Brain microvascular endothelial cell (primary cell): ENCODE measurements at regions not wholly inside any gene's neighbourhood (a gene's known extent, or its start where the extent isn't known, plus 50 kb on each side); places are given as distances from the start of the nearest gene placed in this dataset.
A peak's percentile ranks its signal among the peaks of the same experiment; 100 is the strongest.

Experiments
- DNase-seq: peaks from one replicate; pipeline ENCODE4 v3.0.0-alpha.2; 2020
- H3K27ac ChIP-seq: fragments of 250-450 bp; sonication (Bioruptor Pico); 2 replicates; pipeline ENCODE4 v1.5.1; 2020; ENCODE audit warnings: mild to moderate bottlenecking, moderate library complexity
- H3K27me3 ChIP-seq: fragments of 250-450 bp; sonication (Bioruptor Pico); replicated peaks from 2 replicates; pipeline ENCODE4 v1.5.1; 2020; ENCODE audit warnings: mild to moderate bottlenecking
- H3K36me3 ChIP-seq: fragments of 250-450 bp; sonication (Bioruptor Pico); replicated peaks from 2 replicates; pipeline ENCODE4 v1.5.1; 2020; ENCODE audit warnings: mild to moderate bottlenecking
- H3K4me3 ChIP-seq: 2 replicates; pipeline ENCODE4 v1.5.1; 2011; ENCODE audit warnings: low read depth, mild to moderate bottlenecking, control low read depth, low read length, moderate library complexity
- in situ Hi-C: cut with HindIII; loops from 2 replicates; pipeline ENCODE4 v1.10.0; 2017; ENCODE audit warnings: low sequenced_read_pairs, low pct_ligation_motif_present
- TF ChIP-seq, protein P1 (sequence below): IDR thresholded peaks from 2 replicates; pipeline ENCODE4 v1.5.1; 2011; ENCODE audit warnings: low read depth, mild to moderate bottlenecking, moderate library complexity, low read length, control low read depth, inconsistent platforms; ENCODE audit errors: missing control alignments

DNA sequence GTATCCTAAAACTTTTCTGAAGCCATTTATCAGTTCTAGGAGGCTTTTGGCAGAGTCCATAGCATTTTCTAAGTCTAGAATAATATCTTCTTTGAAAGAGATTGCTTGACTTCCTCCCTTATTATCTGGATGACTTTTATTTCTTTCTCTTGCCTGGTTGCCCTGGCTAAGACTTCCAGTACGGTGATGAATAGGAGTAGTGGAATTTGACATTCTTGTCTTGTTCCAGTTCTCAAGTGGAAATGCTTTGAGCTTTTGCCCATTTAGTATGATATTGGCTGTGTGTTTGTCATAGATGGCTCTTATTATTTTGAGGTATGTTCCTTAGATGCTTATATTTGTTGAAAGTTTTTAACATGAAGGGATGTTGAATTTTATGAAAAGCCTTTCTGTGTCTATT is 1647.9 kb downstream of the PLA2G4A start:
- H3K27ac ChIP-seq: no peak overlapping the region
- TF ChIP-seq, protein P1, sequence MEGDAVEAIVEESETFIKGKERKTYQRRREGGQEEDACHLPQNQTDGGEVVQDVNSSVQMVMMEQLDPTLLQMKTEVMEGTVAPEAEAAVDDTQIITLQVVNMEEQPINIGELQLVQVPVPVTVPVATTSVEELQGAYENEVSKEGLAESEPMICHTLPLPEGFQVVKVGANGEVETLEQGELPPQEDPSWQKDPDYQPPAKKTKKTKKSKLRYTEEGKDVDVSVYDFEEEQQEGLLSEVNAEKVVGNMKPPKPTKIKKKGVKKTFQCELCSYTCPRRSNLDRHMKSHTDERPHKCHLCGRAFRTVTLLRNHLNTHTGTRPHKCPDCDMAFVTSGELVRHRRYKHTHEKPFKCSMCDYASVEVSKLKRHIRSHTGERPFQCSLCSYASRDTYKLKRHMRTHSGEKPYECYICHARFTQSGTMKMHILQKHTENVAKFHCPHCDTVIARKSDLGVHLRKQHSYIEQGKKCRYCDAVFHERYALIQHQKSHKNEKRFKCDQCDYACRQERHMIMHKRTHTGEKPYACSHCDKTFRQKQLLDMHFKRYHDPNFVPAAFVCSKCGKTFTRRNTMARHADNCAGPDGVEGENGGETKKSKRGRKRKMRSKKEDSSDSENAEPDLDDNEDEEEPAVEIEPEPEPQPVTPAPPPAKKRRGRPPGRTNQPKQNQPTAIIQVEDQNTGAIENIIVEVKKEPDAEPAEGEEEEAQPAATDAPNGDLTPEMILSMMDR: no peak
- H3K27me3 ChIP-seq: no peaks in the 10 kb centered on the region
- in situ Hi-C loops: no loop called here
- DNase-seq: no peak
- no peaks in the 10 kb centered on the region for H3K36me3 ChIP-seq
- no peak overlapping the region for H3K4me3 ChIP-seq

DNA sequence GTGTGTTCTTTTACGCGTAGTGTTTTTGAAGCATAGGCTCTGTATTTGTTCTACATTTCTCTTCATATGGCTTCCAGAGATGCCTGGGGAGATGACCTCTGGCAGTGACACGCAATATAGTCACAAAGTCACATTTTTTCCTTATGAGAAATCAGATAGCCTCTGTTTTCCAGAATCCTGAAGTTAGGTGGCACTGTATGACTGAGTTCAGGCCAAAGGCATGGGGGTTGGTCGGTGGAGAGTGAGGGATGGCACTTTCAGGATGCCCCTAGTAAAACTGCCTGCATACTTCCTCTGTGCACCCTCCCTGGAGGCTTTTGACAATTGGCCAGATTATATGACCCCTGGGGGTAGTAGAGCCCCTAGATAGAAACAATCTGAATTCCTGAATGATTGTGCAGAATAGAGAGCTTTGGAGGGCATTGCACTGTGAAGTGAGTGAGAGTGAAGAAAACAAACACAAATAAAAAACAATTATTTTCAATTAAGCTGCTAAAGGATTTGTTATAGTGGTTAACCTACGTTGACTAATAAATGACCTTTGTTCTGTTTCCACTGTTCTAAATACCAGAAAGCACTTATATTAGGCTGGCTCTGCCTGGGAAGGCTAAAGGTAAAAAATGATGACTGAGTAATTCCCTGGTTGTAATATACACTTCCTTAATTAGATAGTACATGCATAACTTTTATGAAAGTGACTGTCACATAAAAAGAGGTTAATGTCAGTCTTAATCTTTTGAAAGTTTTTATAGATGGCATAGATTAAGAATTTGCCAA is 1660.8 kb downstream of the PLA2G4A start:
- DNase-seq: peak; percentile 69
- Histone ChIP-seq H3K4me3 (no peak overlapping the region), H3K36me3 (no peaks in the 10 kb centered on the region), H3K27ac (no peak overlapping the region), H3K27me3 (no peaks in the 10 kb centered on the region)
- TF ChIP-seq, protein P1: peak; percentile 40
- in situ Hi-C loops: no loop called here

- Histone ChIP-seq H3K4me3 (no peak overlapping the region), H3K27me3 (no peaks in the 10 kb centered on the region), H3K27ac (no peak overlapping the region), H3K36me3 (no peaks in the 10 kb centered on the region)
- in situ Hi-C loops: no loop called here
- TF ChIP-seq, protein P1: no peak
- no peak for DNase-seq
Observed at GRCh38 chr1:188496506-188496905, 1667.8 kb downstream of the PLA2G4A start.

DNA sequence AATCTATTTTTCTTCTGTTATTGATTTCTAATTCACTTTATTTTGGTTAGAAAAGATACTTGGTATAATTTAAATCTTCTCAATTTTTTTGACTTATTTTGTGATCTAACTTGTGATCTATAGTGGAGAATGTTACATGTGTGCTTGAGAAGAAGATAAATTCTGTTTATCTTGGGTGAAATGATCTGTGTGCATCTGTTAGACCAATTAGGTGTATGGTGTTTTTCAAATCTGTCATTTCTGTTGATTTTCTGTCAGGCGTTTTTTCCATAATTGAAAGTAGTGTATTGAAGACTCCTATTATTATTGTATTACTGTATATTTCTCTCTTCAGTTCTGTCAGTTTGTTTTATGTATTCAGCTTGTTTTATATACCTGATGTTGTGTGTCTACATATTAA is 1668.3 kb downstream of the PLA2G4A start:
- no peaks in the 10 kb centered on the region for H3K36me3 ChIP-seq
- no peak for DNase-seq
- no peak overlapping the region for H3K4me3 ChIP-seq
- in situ Hi-C loops: no loop called here
- TF ChIP-seq, protein P1: no peak
- H3K27me3 ChIP-seq: no peaks in the 10 kb centered on the region
- no peak overlapping the region for H3K27ac ChIP-seq

DNA sequence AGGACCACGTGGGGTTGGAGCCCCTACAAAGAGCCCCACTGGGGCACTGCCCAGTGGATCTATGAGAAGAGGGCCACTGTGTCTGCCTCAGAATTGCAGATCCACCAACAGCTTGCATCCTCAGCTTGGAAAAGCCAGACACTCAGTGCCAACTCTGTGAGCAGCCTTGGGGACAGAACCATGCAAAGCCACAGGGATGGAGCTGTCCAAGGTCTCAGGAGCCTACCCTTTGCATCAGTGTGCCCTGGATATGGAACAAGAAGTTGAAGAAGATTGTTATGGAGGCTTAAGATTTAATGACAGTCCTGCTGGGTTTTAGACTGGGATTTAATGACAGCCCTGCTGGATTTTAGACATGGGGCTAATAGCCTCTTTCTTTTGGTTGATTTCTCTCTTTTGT is 1670.9 kb downstream of the PLA2G4A start:
- no peak overlapping the region for H3K27ac ChIP-seq
- in situ Hi-C loops: no loop called here
- no peaks in the 10 kb centered on the region for H3K36me3 ChIP-seq
- TF ChIP-seq, protein P1: no peak
- no peak overlapping the region for H3K4me3 ChIP-seq
- no peaks in the 10 kb centered on the region for H3K27me3 ChIP-seq
- peak; percentile 5 for DNase-seq

DNA sequence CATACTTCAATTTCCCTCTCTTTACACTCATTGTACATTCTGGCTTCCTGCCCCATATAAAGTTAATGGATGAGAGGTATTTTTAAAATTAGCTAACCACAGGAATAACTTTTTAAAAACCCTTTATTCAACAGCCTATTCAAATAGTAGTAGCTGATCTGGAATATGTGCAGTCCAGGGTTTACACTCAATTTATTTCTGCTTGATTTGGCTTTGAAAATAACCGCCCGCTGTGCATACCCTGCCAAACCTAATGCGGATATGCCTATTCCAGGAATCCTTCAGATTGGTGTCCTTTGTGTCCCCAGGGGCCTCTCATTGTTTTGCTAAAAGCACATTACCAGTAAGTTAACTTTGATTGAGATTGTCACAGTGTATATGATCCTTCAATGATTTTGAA is 1686.2 kb downstream of the PLA2G4A start:
- TF ChIP-seq, protein P1: no peak
- Histone ChIP-seq H3K36me3 (no peaks in the 10 kb centered on the region), H3K27me3 (no peaks in the 10 kb centered on the region), H3K4me3 (no peak overlapping the region), H3K27ac (no peak overlapping the region)
- in situ Hi-C loops: no loop called here
- DNase-seq: no peak
